SK-N-SH (cell line): ENCODE measurements at regions not wholly inside any gene's neighbourhood (a gene's known extent, or its start where the extent isn't known, plus 50 kb on each side); places are given as distances from the start of the nearest gene placed in this dataset.

Experiments
- CTCF ChIA-PET: fragments of 300-600, 350-600 bp; formaldehyde crosslinking; extraction: SDS; loops from one replicate; lab custom pipeline; 2021; lab: Yijun Ruan, JAX
- POLR2A ChIA-PET: fragments of 350-600 bp; sonication (Branson Sonifier 250); formaldehyde crosslinking; extraction: SDS; loops from one replicate; lab custom pipeline; 2020; ENCODE audit warnings: antibody characterized with exemption, inconsistent platforms; lab: Yijun Ruan, JAX
- DNase-seq: peaks from one replicate; pipeline ENCODE4 v3.0.0; 2012
- H2AFZ ChIP-seq: fragments of 200-600 bp; sonication (generic); 2 replicates; pipeline ENCODE4 v1.8.1; 2016; ENCODE audit warnings: antibody characterized with exemption, mild to moderate bottlenecking, low read depth
- H3F3A ChIP-seq: fragments of 200-600 bp; sonication (generic); replicated peaks from 2 replicates; pipeline ENCODE3; 2016; ENCODE audit warnings: antibody characterized with exemption, mild to moderate bottlenecking; ENCODE audit not compliant: insufficient read depth
- H3K27ac ChIP-seq, 2 experiments: fragments of 200-500 bp in 1 of 2; fragments of 200-600 bp in 1 of 2; sonication (Bioruptor generic) in 1 of 2; sonication (generic), shearing (Covaris generic) in 1 of 2; 2 replicates each; pipeline versions ENCODE4 v1.5.1 to v1.6.1; 2014 to 2016; ENCODE audit warnings: low read depth in 2 of 2, inconsistent platforms in 1 of 2, low read length in 1 of 2, mild to moderate bottlenecking in 1 of 2, mixed read lengths in 1 of 2
- H3K27me3 ChIP-seq: fragments of 200-600 bp; sonication (generic), shearing (Covaris generic); 2 replicates; pipeline ENCODE4 v1.6.1; 2016; ENCODE audit warnings: mixed run types; ENCODE audit not compliant: insufficient read depth
- H3K36me3 ChIP-seq, 2 experiments: fragments of 200-500 bp in 1 of 2; fragments of 200-600 bp in 1 of 2; sonication (Bioruptor generic) in 1 of 2; sonication (generic) in 1 of 2; replicated peaks in 1 of 2; 2 replicates each; pipeline versions ENCODE3 to v1.5.1; 2014 to 2016; ENCODE audit warnings: low read length in 1 of 2, mild to moderate bottlenecking in 1 of 2; ENCODE audit not compliant: insufficient read depth in 2 of 2, control insufficient read depth in 1 of 2
- H3K4me1 ChIP-seq, 2 experiments: fragments of 200-500 bp in 1 of 2; fragments of 200-600 bp in 1 of 2; sonication (Bioruptor generic) in 1 of 2; sonication (generic), shearing (Covaris generic) in 1 of 2; 2 replicates each; pipeline versions ENCODE4 v1.5.1 to v1.6.1; 2014 to 2016; ENCODE audit warnings: low read depth in 1 of 2, low read length in 1 of 2, mixed run types in 1 of 2; ENCODE audit not compliant: insufficient read depth in 2 of 2, control insufficient read depth in 1 of 2
- H3K4me2 ChIP-seq: fragments of 200-600 bp; sonication (generic), shearing (Covaris generic); 2 replicates; pipeline ENCODE4 v1.6.1; 2017; ENCODE audit warnings: mixed run types
- H3K4me3 ChIP-seq, 2 experiments: fragments of 200-500 bp in 1 of 2; fragments of 200-600 bp in 1 of 2; sonication (Bioruptor generic) in 1 of 2; sonication (generic), shearing (Covaris generic) in 1 of 2; 2 replicates each; pipeline versions ENCODE4 v1.5.1 to v1.8.1; 2014 to 2016; ENCODE audit warnings: low read depth in 2 of 2, inconsistent platforms in 1 of 2, low read length in 1 of 2, mild to moderate bottlenecking in 1 of 2, mixed read lengths in 1 of 2, moderate library complexity in 1 of 2
- H3K79me2 ChIP-seq: fragments of 200-600 bp; sonication (generic); 2 replicates; pipeline ENCODE4 v1.8.1; 2017; ENCODE audit warnings: mild to moderate bottlenecking; ENCODE audit not compliant: insufficient read depth
- H3K9ac ChIP-seq: fragments of 200-600 bp; sonication (generic); 2 replicates; pipeline ENCODE4 v1.6.1; 2017; ENCODE audit warnings: mixed run types
- H3K9me2 ChIP-seq: fragments of 200-600 bp; sonication (generic); 2 replicates; pipeline ENCODE4 v1.6.1; 2017; ENCODE audit warnings: mixed run types
- H3K9me3 ChIP-seq: fragments of 200-600 bp; sonication (generic); 2 replicates; pipeline ENCODE4 v1.6.1; 2017; ENCODE audit warnings: mixed run types, mild to moderate bottlenecking, moderate library complexity
- H4K20me1 ChIP-seq: fragments of 200-600 bp; sonication (generic); 2 replicates; pipeline ENCODE4 v1.6.1; 2017; ENCODE audit warnings: mild to moderate bottlenecking, mixed run types; ENCODE audit not compliant: insufficient read depth
- CHD2 ChIP-seq: fragments of 150-350 bp; IDR thresholded peaks from 2 replicates; pipeline ENCODE4 v1.6.1; 2018; ENCODE audit warnings: low read length; ENCODE audit not compliant: partially characterized antibody
- CTCF ChIP-seq: fragments of 200-600 bp; sonication (generic); IDR thresholded peaks from 2 replicates; pipeline ENCODE4 v1.6.1; 2017; ENCODE audit warnings: antibody characterized with exemption, mild to moderate bottlenecking, moderate library complexity
- ELF1 ChIP-seq: IDR thresholded peaks from 2 replicates; pipeline ENCODE4 v1.4.0; 2012
- EP300 ChIP-seq, 2 experiments: IDR thresholded peaks; 2 replicates each; pipeline versions ENCODE4 v1.4.0 to v1.6.1; 2012; ENCODE audit warnings: borderline replicate concordance in 1 of 2, low read depth in 1 of 2, low read length in 1 of 2
- EZH2phosphoT487 ChIP-seq: fragments of 200-600 bp; sonication (generic); IDR thresholded peaks from 2 replicates; pipeline ENCODE4 v1.6.1; 2017; ENCODE audit warnings: low read depth, mixed run types, mild to moderate bottlenecking, antibody characterized with exemption, moderate library complexity, borderline replicate concordance
- FOSL2 ChIP-seq: IDR thresholded peaks from 2 replicates; pipeline ENCODE4 v1.4.0; 2012; ENCODE audit warnings: low read depth, mild to moderate bottlenecking, moderate library complexity, borderline replicate concordance
- FOXJ3 ChIP-seq: sonication (generic); formaldehyde crosslinking; IDR thresholded peaks from 2 replicates; pipeline ENCODE4 v1.5.1; 2020; ENCODE audit warnings: mild to moderate bottlenecking, missing genetic modification reagents
- FOXM1 ChIP-seq: IDR thresholded peaks from 2 replicates; pipeline ENCODE4 v1.4.0; 2012; ENCODE audit warnings: low read depth, mild to moderate bottlenecking
- GATA2 ChIP-seq: sonication (generic); formaldehyde crosslinking; IDR thresholded peaks from 2 replicates; pipeline ENCODE4 v1.5.0; 2020; ENCODE audit warnings: mild to moderate bottlenecking, missing genetic modification reagents
- JUND ChIP-seq: IDR thresholded peaks from 2 replicates; pipeline ENCODE4 v1.4.0; 2012
- MXI1 ChIP-seq: IDR thresholded peaks from 2 replicates; pipeline ENCODE4 v1.6.1; 2012; ENCODE audit warnings: mild to moderate bottlenecking, low read depth, low read length, improper control_type of control experiment
- NFIC ChIP-seq: IDR thresholded peaks from 2 replicates; pipeline ENCODE4 v1.4.0; 2012; ENCODE audit warnings: borderline replicate concordance
- NRF1 ChIP-seq: IDR thresholded peaks from 2 replicates; pipeline ENCODE4 v1.6.1; 2012; ENCODE audit warnings: low read depth, mild to moderate bottlenecking, low read length
- RFX5 ChIP-seq: IDR thresholded peaks from 2 replicates; pipeline ENCODE4 v1.6.1; 2012; ENCODE audit warnings: mild to moderate bottlenecking, improper control_type of control experiment, low read length
- TCF12 ChIP-seq: IDR thresholded peaks from 2 replicates; pipeline ENCODE4 v1.4.0; 2012
- YY1 ChIP-seq: IDR thresholded peaks from 2 replicates; pipeline ENCODE4 v1.4.0; 2012; ENCODE audit warnings: low read depth, mild to moderate bottlenecking
- ZBTB33 ChIP-seq: IDR thresholded peaks from 2 replicates; pipeline ENCODE4 v1.4.0; 2012; ENCODE audit warnings: low read depth, borderline replicate concordance
- WGBS: methylation state at CpG from one replicate; pipeline ENCODE4 v1.1.6; 2017; ENCODE audit warnings: low lambda C conversion rate; 5-methylcytosine and 5-hydroxymethylcytosine counted together
- TF ChIP-seq, protein P1 (sequence below): fragments of 150-350 bp; IDR thresholded peaks from 2 replicates; pipeline ENCODE4 v1.6.1; 2016; ENCODE audit warnings: mild to moderate bottlenecking, low read depth, low read length
- TF ChIP-seq, protein P2 (sequence below): IDR thresholded peaks from 2 replicates; pipeline ENCODE4 v1.4.0; 2012; ENCODE audit warnings: low read depth
- TF ChIP-seq, protein P3 (sequence below): IDR thresholded peaks from 2 replicates; pipeline ENCODE4 v1.4.0; 2012; ENCODE audit warnings: low read depth, borderline replicate concordance

DNA sequence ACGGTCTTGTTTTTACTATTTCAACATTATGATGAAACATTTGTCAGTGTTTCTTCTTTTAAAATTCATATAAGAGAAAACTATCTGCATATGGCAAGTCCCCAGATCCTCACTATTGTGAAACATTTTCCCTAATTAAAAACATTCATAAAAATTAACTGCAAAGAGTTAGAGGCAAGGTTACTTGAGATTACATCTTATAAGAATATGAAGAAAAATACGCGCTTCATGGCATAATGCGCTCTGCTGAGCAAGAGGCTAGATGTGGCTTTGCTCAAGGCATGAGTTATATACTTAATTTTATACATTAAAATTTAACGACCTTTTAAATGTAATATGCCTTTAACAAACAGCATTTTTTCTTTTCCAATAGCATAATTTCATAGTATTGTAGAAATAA, 166.4 kb upstream of the RPRM start:
- Histone ChIP-seq H3K79me2 (no peaks in the 10 kb centered on the region), H3K4me2 (no peak overlapping the region), H3F3A (no peaks in the 10 kb centered on the region), H3K27ac (no peak overlapping the region), H3K4me3 (no peak overlapping the region), H3K4me1 (no peaks in the 10 kb centered on the region), H2AFZ (no peak overlapping the region), H3K36me3 (no peaks in the 10 kb centered on the region), H4K20me1 (no peaks in the 10 kb centered on the region), H3K9me2 (no peaks in the 10 kb centered on the region), H3K27me3 (no peaks in the 10 kb centered on the region), H3K9ac (no peak overlapping the region), H3K9me3 (no peaks in the 10 kb centered on the region)
- no peak for TF ChIP-seq JUND
- no peak for TF ChIP-seq FOXJ3
- TF ChIP-seq, protein P1, sequence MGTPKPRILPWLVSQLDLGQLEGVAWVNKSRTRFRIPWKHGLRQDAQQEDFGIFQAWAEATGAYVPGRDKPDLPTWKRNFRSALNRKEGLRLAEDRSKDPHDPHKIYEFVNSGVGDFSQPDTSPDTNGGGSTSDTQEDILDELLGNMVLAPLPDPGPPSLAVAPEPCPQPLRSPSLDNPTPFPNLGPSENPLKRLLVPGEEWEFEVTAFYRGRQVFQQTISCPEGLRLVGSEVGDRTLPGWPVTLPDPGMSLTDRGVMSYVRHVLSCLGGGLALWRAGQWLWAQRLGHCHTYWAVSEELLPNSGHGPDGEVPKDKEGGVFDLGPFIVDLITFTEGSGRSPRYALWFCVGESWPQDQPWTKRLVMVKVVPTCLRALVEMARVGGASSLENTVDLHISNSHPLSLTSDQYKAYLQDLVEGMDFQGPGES, result no peak
- no peak for TF ChIP-seq TCF12
- no peak for TF ChIP-seq FOXM1
- no peak for TF ChIP-seq EZH2phosphoT487
- TF ChIP-seq EP300 (IDR thresholded peaks at IDR 0.05; ENCODE audit: borderline replicate concordance in 1 of 2, low read depth in 1 of 2, low read length in 1 of 2), result no peak
- no peak for TF ChIP-seq MXI1
- 24% methylated on average over 5 of the region's 5 CpGs for WGBS
- no peak for DNase-seq
- ChIA-PET CTCF (no interaction called here), POLR2A (no interaction called here)

GRCh38 chr2:153645599-153645998, 167.0 kb upstream of the RPRM start:
- CTCF ChIA-PET, result no interaction called here
- TF ChIP-seq ELF1 (no peak), GATA2 (CRISPR knock-in tag) (no peak), NRF1 (no peak), FOXM1 (no peak), MXI1 (no peak), EP300 (IDR thresholded peaks at IDR 0.05; ENCODE audit: borderline replicate concordance in 1 of 2, low read depth in 1 of 2, low read length in 1 of 2) (no peak), FOXJ3 (no peak), FOSL2 (no peak), CTCF (no peak), YY1 (no peak), NFIC (no peak), RFX5 (no peak), CHD2 (no peak), ZBTB33 (no peak)
- TF ChIP-seq, protein P1, result no peak
- TF ChIP-seq, protein P2, sequence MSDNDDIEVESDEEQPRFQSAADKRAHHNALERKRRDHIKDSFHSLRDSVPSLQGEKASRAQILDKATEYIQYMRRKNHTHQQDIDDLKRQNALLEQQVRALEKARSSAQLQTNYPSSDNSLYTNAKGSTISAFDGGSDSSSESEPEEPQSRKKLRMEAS, result no peak
- TF ChIP-seq, protein P3, sequence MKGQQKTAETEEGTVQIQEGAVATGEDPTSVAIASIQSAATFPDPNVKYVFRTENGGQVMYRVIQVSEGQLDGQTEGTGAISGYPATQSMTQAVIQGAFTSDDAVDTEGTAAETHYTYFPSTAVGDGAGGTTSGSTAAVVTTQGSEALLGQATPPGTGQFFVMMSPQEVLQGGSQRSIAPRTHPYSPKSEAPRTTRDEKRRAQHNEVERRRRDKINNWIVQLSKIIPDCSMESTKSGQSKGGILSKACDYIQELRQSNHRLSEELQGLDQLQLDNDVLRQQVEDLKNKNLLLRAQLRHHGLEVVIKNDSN, result no peak

More at GRCh38 chr2:153645599-153645998, 167.0 kb upstream of the RPRM start:
- no peaks in the 10 kb centered on the region for H3K4me1 ChIP-seq
- no peaks in the 10 kb centered on the region for H3F3A ChIP-seq
- H3K36me3 ChIP-seq, result no peaks in the 10 kb centered on the region
- no peak overlapping the region for H3K4me2 ChIP-seq
- H3K27ac ChIP-seq, result no peak overlapping the region
- H3K27me3 ChIP-seq, result no peaks in the 10 kb centered on the region
- H4K20me1 ChIP-seq, result no peaks in the 10 kb centered on the region
- no peaks in the 10 kb centered on the region for H3K9me2 ChIP-seq
- H3K79me2 ChIP-seq, result no peaks in the 10 kb centered on the region
- no peak overlapping the region for H3K9ac ChIP-seq
- POLR2A ChIA-PET, result no interaction called here
- H3K4me3 ChIP-seq, result no peak overlapping the region
- no peak for DNase-seq
- no peaks in the 10 kb centered on the region for H3K9me3 ChIP-seq
- H2AFZ ChIP-seq, result no peak overlapping the region
